NOMO-1 (cell line): ENCODE measurements at regions not wholly inside any gene's neighbourhood (a gene's known extent, or its start where the extent isn't known, plus 50 kb on each side); places are given as distances from the start of the nearest gene placed in this dataset.

Experiments
- DNase-seq, 2 experiments: peaks; one replicate each; lab custom pipeline; 2025; ENCODE audit not compliant: unreplicated experiment in 2 of 2; lab: John Stamatoyannopoulos, UW

DNA sequence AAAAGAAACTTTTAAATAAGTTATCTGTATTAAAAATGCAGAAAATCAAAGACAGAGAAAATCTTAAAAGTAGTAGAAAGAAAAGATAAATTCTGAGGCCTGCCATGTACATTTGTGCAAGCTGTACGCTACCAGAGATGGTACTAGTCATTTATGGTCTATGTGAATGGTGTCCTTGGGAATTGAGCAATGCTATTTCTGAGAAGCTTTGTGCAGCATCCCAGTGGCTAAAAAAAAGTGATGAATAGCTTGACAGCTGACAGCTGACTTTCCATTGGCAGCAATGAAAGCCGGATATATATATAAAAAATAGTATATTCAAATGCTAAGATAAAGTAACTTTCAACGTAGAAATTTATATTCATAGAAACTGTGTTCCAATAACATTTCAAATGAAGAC lies 58.8 kb upstream of the KCTD3 start:
- no peak for DNase-seq
